ENCODE measurements at regions not wholly inside any gene's neighbourhood (a gene's known extent, or its start where the extent isn't known, plus 50 kb on each side); places are given as distances from the start of the nearest gene placed in this dataset.

DNA sequence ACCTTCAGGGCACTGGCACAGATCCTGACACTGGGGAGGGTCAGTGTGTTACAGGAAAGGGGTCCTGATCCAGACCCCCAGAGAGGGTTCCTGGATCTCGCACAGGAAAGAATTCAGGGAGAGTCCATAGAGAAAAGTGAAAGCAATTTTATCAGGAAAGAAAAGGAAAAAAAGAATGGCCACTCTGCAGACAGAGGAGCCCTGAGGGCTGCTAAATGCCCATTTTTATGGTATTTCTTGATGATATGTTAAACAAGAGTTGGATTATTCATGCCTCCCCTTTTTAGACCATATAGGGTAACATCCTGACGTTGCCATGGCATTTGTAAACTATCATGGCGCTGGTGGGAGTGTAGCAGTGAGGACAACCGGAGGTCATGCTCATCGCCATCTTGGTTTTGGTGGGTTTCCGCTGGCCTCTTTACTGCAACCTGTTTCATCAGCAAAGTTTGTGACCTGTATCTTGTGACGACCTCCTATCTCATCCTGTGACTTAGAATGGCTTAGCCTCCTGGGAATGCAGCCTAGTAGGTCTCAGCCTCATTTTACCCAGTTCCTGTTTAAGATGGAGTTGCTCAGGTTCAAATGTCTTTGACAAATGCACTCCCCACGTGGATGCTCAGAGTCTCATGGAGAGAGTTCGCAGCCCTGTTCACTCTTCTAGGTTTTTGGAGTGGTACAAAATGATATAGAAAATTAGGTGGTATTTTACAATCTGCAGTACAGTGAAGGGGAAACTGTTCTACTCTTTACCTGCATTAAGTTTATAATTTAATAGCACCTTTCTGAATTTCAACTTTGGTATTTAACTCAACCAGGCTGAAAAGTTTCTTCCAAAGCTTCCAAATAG lies 1363.7 kb upstream of the TMEM132C start:
- ChIA-PET POLR2A (no interaction called here), CTCF (no interaction called here)
- no peak for DNase-seq (ENCODE audit: low read depth)
- Histone ChIP-seq H3K36me3 (ENCODE audit: control insufficient read depth, insufficient read depth, low read length) (no peaks in the 10 kb centered on the region), H3K4me3 (ENCODE audit: low read depth, low read length) (no peak overlapping the region), H3K27me3 (ENCODE audit: control insufficient read depth, insufficient read depth, low read length) (no peaks in the 10 kb centered on the region)
- TF ChIP-seq, protein P1, sequence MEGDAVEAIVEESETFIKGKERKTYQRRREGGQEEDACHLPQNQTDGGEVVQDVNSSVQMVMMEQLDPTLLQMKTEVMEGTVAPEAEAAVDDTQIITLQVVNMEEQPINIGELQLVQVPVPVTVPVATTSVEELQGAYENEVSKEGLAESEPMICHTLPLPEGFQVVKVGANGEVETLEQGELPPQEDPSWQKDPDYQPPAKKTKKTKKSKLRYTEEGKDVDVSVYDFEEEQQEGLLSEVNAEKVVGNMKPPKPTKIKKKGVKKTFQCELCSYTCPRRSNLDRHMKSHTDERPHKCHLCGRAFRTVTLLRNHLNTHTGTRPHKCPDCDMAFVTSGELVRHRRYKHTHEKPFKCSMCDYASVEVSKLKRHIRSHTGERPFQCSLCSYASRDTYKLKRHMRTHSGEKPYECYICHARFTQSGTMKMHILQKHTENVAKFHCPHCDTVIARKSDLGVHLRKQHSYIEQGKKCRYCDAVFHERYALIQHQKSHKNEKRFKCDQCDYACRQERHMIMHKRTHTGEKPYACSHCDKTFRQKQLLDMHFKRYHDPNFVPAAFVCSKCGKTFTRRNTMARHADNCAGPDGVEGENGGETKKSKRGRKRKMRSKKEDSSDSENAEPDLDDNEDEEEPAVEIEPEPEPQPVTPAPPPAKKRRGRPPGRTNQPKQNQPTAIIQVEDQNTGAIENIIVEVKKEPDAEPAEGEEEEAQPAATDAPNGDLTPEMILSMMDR (IDR thresholded peaks at IDR 0.05; ENCODE audit: insufficient read depth, low read depth, low read length) = no peak

DNA sequence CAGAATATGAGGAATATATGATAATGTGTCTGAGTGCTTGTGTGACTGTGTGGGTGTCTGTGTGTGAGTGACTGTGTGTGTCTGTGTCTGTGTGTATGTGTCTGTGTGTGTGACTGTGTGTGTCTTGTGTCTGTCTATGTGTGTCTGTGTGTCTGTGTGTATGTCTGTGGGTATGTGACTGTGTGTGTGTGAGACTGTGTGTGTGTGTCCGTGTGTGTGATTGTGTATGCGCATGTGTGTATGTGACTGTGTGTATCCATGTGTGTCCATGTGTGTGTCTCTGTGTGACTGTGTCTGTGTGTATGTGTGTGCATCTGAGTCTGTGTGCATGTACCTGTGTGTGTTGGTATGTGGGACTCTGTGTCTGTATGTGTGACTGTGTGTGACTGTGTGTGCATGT lies 1361.2 kb upstream of the TMEM132C start:
- ChIA-PET POLR2A (no interaction called here), CTCF (interaction anchor here (1.0 kb wide), 1 partner anchor 36 kb away, joined by 3 read pairs; no protein-coding TSS in a partner anchor)
- DNase-seq (ENCODE audit: low read depth) = no peak
- no peak overlapping the region for H3K4me3 ChIP-seq (ENCODE audit: low read depth, low read length)
- TF ChIP-seq, protein P1 (IDR thresholded peaks at IDR 0.05; ENCODE audit: insufficient read depth, low read depth, low read length) = no peak
- no peaks in the 10 kb centered on the region for H3K36me3 ChIP-seq (ENCODE audit: control insufficient read depth, insufficient read depth, low read length)
- no peaks in the 10 kb centered on the region for H3K27me3 ChIP-seq (ENCODE audit: control insufficient read depth, insufficient read depth, low read length)

DNA sequence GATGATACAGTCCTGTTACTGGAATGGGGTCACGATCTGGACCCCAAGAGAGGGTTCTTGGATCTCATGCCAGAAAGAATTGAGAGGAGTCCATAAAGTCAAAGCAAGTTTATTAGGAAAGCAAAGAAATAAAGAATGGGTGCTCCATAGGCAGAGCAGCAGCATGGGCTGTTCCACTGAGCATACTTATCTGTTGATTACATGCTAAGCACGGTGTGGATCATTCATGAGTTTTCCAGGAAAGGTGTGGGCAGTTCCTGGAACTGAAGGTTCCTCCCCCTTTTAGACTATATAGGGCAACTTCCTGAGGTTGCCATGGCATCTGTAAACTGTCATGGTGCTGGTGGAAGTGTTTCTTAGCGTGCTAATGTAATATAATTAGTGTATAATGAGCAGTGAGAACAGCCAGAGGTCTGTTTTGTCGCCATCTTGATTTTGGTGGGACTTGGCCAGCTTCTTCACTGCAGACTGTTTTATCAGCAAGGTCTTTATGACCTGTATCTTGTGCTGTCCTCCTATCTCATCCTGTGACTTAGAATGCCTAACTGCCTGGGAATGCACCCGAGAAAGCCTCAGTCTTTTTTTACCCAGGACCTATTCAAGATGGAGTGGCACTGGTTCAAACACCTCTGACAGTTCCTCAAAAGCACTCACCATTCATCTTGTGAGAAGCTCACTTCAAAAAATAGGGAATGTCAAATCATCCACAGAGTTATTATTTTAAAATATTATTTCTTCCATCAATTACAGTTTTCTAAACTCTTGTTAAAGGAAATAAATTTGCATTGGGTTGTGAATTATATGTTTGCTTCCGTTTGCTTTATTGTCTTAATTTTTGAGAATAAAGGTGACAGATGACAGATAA lies 1358.8 kb upstream of the TMEM132C start:
- Histone ChIP-seq H3K36me3 (ENCODE audit: control insufficient read depth, insufficient read depth, low read length) (no peaks in the 10 kb centered on the region), H3K4me3 (ENCODE audit: low read depth, low read length) (no peak overlapping the region), H3K27me3 (ENCODE audit: control insufficient read depth, insufficient read depth, low read length) (no peaks in the 10 kb centered on the region)
- no peak for DNase-seq (ENCODE audit: low read depth)
- ChIA-PET CTCF (no interaction called here), POLR2A (no interaction called here)
- TF ChIP-seq, protein P1 (IDR thresholded peaks at IDR 0.05; ENCODE audit: insufficient read depth, low read depth, low read length) = no peak

DNA sequence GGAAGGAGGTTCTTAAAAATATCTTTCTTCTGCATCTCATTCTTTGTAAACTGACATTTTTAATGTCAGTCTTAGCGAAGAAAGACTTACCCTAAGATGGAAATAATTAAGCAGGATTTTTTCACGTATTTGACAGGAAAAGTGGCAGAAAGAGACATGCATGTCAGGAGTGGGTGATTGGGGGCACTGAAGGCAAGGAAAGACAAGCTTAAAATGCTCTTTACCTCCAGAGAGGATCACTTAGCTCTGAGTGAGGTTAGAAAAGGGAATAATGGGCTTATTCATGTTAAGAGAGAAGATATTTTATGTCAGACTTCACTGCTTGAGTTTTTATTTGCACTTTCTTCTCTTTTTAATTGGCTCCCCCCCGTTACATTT lies 1358.2 kb upstream of the TMEM132C start:
- Histone ChIP-seq H3K36me3 (ENCODE audit: control insufficient read depth, insufficient read depth, low read length) (no peaks in the 10 kb centered on the region), H3K27me3 (ENCODE audit: control insufficient read depth, insufficient read depth, low read length) (no peaks in the 10 kb centered on the region), H3K4me3 (ENCODE audit: low read depth, low read length) (no peak overlapping the region)
- CTCF ChIA-PET = no interaction called here
- DNase-seq (ENCODE audit: low read depth) = no peak
- POLR2A ChIA-PET = no interaction called here
- TF ChIP-seq, protein P1 (IDR thresholded peaks at IDR 0.05; ENCODE audit: insufficient read depth, low read depth, low read length) = no peak

DNA sequence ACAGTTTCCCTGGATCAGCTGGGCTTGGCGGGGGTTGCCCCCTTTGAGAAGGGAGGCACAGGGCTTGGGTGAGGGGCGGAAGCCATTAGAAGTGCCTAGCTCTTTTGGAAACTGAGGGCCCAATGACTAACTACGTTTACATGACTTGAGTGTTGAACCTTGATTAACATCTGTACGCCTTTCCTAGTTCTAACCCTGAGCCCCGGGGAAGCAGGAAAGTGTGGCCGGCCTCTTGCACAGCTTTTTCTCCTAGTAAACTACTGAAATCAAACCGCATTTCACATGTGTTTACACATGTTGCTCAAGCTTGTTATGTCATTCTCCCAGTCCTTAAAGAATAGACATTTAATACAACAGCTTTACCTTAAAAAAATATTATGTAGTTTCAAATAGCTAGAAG lies 1356.4 kb upstream of the TMEM132C start:
- DNase-seq (ENCODE audit: low read depth) = no peak
- ChIA-PET CTCF (no interaction called here), POLR2A (no interaction called here)
- TF ChIP-seq, protein P1 (IDR thresholded peaks at IDR 0.05; ENCODE audit: insufficient read depth, low read depth, low read length) = no peak
- no peak overlapping the region for H3K4me3 ChIP-seq (ENCODE audit: low read depth, low read length)
- no peaks in the 10 kb centered on the region for H3K27me3 ChIP-seq (ENCODE audit: control insufficient read depth, insufficient read depth, low read length)
- no peaks in the 10 kb centered on the region for H3K36me3 ChIP-seq (ENCODE audit: control insufficient read depth, insufficient read depth, low read length)
